SU-DHL-6 (cell line): ENCODE measurements at regions not wholly inside any gene's neighbourhood (a gene's known extent, or its start where the extent isn't known, plus 50 kb on each side); places are given as distances from the start of the nearest gene placed in this dataset.

ENCODE experiments used
- CTCF ChIP-seq: fragments of 200-600 bp; sonication (generic); IDR thresholded peaks from one replicate; pipeline ENCODE4 v1.5.1; 2017; ENCODE audit warnings: antibody characterized with exemption, mild to moderate bottlenecking, low read length, moderate library complexity; ENCODE audit not compliant: insufficient read depth, poor library complexity, severe bottlenecking
- EZH2phosphoT487 ChIP-seq: fragments of 200-600 bp; sonication (generic), shearing (Covaris generic); conservative IDR thresholded peaks from 2 replicates; pipeline ENCODE4 v1.6.1; 2018; ENCODE audit warnings: mild to moderate bottlenecking, antibody characterized with exemption, low read length, moderate library complexity, mixed read lengths

DNA sequence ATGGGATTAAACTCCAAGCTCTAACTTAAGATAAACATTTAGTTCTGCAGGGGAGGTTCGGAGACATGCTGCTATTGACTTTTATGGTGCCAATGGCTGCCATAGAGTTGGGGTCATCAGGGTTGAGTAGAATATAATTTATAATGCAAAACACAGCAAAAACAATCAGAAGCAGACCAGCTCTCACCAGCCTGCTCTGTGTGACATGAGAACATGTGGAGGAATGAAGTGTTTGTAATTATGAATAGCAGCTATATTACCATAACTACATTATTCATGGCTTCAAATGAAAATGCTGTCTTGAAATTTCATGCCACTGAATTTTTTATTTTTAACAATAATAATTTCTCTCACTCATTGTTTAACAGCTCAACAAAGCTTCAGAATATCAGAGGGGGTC lies 645.6 kb upstream of the CDH8 start:
- TF ChIP-seq CTCF (no peak), EZH2phosphoT487 (no peak)
